HEK293 (cell line): ENCODE measurements at regions not wholly inside any gene's neighbourhood (a gene's known extent, or its start where the extent isn't known, plus 50 kb on each side); places are given as distances from the start of the nearest gene placed in this dataset.
"Not testable (repeated sequence)": the region's sequence is repeated elsewhere in the genome, so short reads cannot be mapped to it uniquely, and the experiment has no call there.

Source experiments
- CTCF ChIA-PET: fragments of 350-600 bp; formaldehyde crosslinking; extraction: SDS; loops from one replicate; lab custom pipeline; 2021; ENCODE audit warnings: antibody characterized with exemption; lab: Yijun Ruan, JAX
- POLR2A ChIA-PET: fragments of 300-600 bp; formaldehyde crosslinking; extraction: SDS; loops from one replicate; lab custom pipeline; 2020; ENCODE audit warnings: antibody characterized with exemption, inconsistent platforms; lab: Yijun Ruan, JAX
- H3K27ac ChIP-seq: fragments of 200-500 bp; sonication (Bioruptor generic); 2 replicates; pipeline ENCODE4 v1.5.1; 2014; ENCODE audit warnings: low read depth, low read length, control low read depth, inconsistent platforms; ENCODE audit errors: extremely low read depth
- H3K36me3 ChIP-seq, 2 experiments: fragments of 200-500 bp in 1 of 2; sonication (Bioruptor generic) in 1 of 2; 1 replicate in 1 of 2; 2 replicates in 1 of 2; pipeline ENCODE4 v1.5.1; 2014 to 2017; ENCODE audit warnings: inconsistent platforms in 2 of 2, low read length in 2 of 2; ENCODE audit not compliant: control insufficient read depth in 2 of 2, insufficient read depth in 1 of 2
- H3K4me1 ChIP-seq: fragments of 200-500 bp; sonication (Bioruptor generic); 2 replicates; pipeline ENCODE4 v1.5.1; 2014; ENCODE audit warnings: mild to moderate bottlenecking, low read length, inconsistent platforms; ENCODE audit not compliant: control insufficient read depth, insufficient read depth
- H3K4me3 ChIP-seq: 2 replicates; pipeline ENCODE4 v1.5.1; 2011; ENCODE audit warnings: low read depth, mild to moderate bottlenecking, control low read depth, low read length, moderate library complexity
- H3K9me3 ChIP-seq: fragments of 200-500 bp; sonication (Bioruptor generic); 2 replicates; pipeline ENCODE4 v1.5.1; 2014; ENCODE audit warnings: low read depth, low read length, inconsistent platforms; ENCODE audit not compliant: control insufficient read depth, insufficient read depth
- BCL6B ChIP-seq: fragments of 450-650 bp; formaldehyde crosslinking; IDR thresholded peaks from 2 replicates; pipeline ENCODE4 v1.5.1; 2017; ENCODE audit warnings: missing biosample characterization, missing genetic modification characterization
- PRDM10 ChIP-seq: fragments of 450-650 bp; formaldehyde crosslinking; IDR thresholded peaks from 2 replicates; pipeline ENCODE4 v1.5.1; 2016; ENCODE audit warnings: missing biosample characterization, missing genetic modification characterization
- PRDM6 ChIP-seq: fragments of 450-650 bp; formaldehyde crosslinking; IDR thresholded peaks from 2 replicates; pipeline ENCODE4 v1.5.1; 2017; ENCODE audit warnings: missing biosample characterization, missing genetic modification characterization
- SCRT2 ChIP-seq: fragments of 450-650 bp; formaldehyde crosslinking; IDR thresholded peaks from 2 replicates; pipeline ENCODE4 v1.5.1; 2016; ENCODE audit warnings: missing biosample characterization, missing genetic modification characterization
- ZBTB10 ChIP-seq: fragments of 450-650 bp; formaldehyde crosslinking; IDR thresholded peaks from 2 replicates; pipeline ENCODE4 v1.5.1; 2016; ENCODE audit warnings: missing biosample characterization, missing genetic modification characterization
- ZBTB44 ChIP-seq: fragments of 450-650 bp; IDR thresholded peaks from 2 replicates; pipeline ENCODE4 v1.5.1; 2018; ENCODE audit warnings: missing biosample characterization, mild to moderate bottlenecking, missing genetic modification characterization
- ZNF114 ChIP-seq: fragments of 450-650 bp; formaldehyde crosslinking; IDR thresholded peaks from 2 replicates; pipeline ENCODE4 v1.5.0; 2017; ENCODE audit warnings: missing biosample characterization, missing genetic modification characterization
- ZNF426 ChIP-seq: fragments of 450-650 bp; formaldehyde crosslinking; IDR thresholded peaks from 2 replicates; pipeline ENCODE4 v1.5.1; 2017; ENCODE audit warnings: missing biosample characterization, missing genetic modification characterization, mild to moderate bottlenecking, inconsistent platforms, moderate library complexity
- ZNF433 ChIP-seq: fragments of 450-650 bp; formaldehyde crosslinking; IDR thresholded peaks from 2 replicates; pipeline ENCODE4 v1.5.1; 2016; ENCODE audit warnings: missing biosample characterization, missing genetic modification characterization, low read depth
- ZNF501 ChIP-seq: fragments of 450-650 bp; formaldehyde crosslinking; IDR thresholded peaks from 2 replicates; pipeline ENCODE4 v1.5.1; 2016; ENCODE audit warnings: missing biosample characterization, missing genetic modification characterization
- ZNF645 ChIP-seq: fragments of 450-650 bp; formaldehyde crosslinking; IDR thresholded peaks from 2 replicates; pipeline ENCODE4; 2016; ENCODE audit warnings: missing biosample characterization, missing genetic modification characterization
- ZNF843 ChIP-seq: fragments of 450-650 bp; formaldehyde crosslinking; IDR thresholded peaks from 2 replicates; pipeline ENCODE4 v1.5.1; 2016; ENCODE audit warnings: missing biosample characterization, missing genetic modification characterization

GRCh38 chr4:97432551-97432950 is 710.7 kb downstream of the STPG2 start (continued):
- no peak for TF ChIP-seq PRDM10 (tag by site-specific recombination)
- no peak for TF ChIP-seq ZNF114 (tag by site-specific recombination)

- POLR2A ChIA-PET: not testable (repeated sequence)
These were observed 705.1 kb downstream of the STPG2 start for GRCh38 chr4:97437998-97438705.

GRCh38 chr4:97453186-97453585 is 690.1 kb downstream of the STPG2 start:
- POLR2A ChIA-PET: no interaction called here

More at GRCh38 chr4:97437998-97438705, 705.1 kb downstream of the STPG2 start:
- H3K27ac ChIP-seq, H3K9me3 ChIP-seq, H3K4me3 ChIP-seq, H3K4me1 ChIP-seq, H3K36me3 ChIP-seq, CTCF ChIA-PET: not testable (repeated sequence)

More at GRCh38 chr4:97453186-97453585, 690.1 kb downstream of the STPG2 start:
- Histone ChIP-seq H3K27ac (no peak overlapping the region), H3K36me3 (no peaks in the 10 kb centered on the region), H3K4me3 (no peak overlapping the region), H3K9me3 (no peaks in the 10 kb centered on the region), H3K4me1 (no peaks in the 10 kb centered on the region)
- TF ChIP-seq ZNF426 (tag by site-specific recombination) (no peak), ZBTB10 (tag by site-specific recombination) (no peak), ZNF843 (tag by site-specific recombination) (no peak), BCL6B (tag by site-specific recombination) (no peak), SCRT2 (tag by site-specific recombination) (no peak), ZNF433 (tag by site-specific recombination) (no peak), ZNF645 (tag by site-specific recombination) (no peak), PRDM6 (no peak), ZBTB44 (tag by site-specific recombination) (no peak), ZNF501 (tag by site-specific recombination) (no peak)
- CTCF ChIA-PET: no interaction called here
